ENCODE measurements at regions not wholly inside any gene's neighbourhood (a gene's known extent, or its start where the extent isn't known, plus 50 kb on each side); places are given as distances from the start of the nearest gene placed in this dataset.

- TF ChIP-seq CTCF (IDR thresholded peaks at IDR 0.05): no peak
- TF ChIP-seq POLR2AphosphoS5 (IDR thresholded peaks at IDR 0.05; ENCODE audit: insufficient read depth in 1 of 2, low read depth in 1 of 2): no peak
- no peak for TF ChIP-seq POLR2A (IDR thresholded peaks at IDR 0.05)
These were observed 382.1 kb downstream of the TLE4 start for GRCh38 chr9:79953908-79954307.

Measured in vagina (tissue), 2 donors.